Activated effector memory CD4-positive, alpha-beta T cell treated with anti-CD3 and anti-CD28 coated beads, Interleukin-2, amount 50 U/mL, for 16 hours (primary cell): ENCODE measurements at regions not wholly inside any gene's neighbourhood (a gene's known extent, or its start where the extent isn't known, plus 50 kb on each side); places are given as distances from the start of the nearest gene placed in this dataset.
"Not testable (repeated sequence)": the region's sequence is repeated elsewhere in the genome, so short reads cannot be mapped to it uniquely, and the experiment has no call there.

Experiments
- DNase-seq: peaks from one replicate; pipeline ENCODE4 v3.0.0-alpha.2; 2020

GRCh38 chr5:174528821-174529544 lies 195.4 kb upstream of the MSX2 start:
- no peak for DNase-seq

GRCh38 chr5:174529925-174530681 lies 194.3 kb upstream of the MSX2 start:
- DNase-seq: no peak

GRCh38 chr5:174531782-174532191 lies 192.6 kb upstream of the MSX2 start:
- no peak for DNase-seq

- DNase-seq: no peak
Observed at GRCh38 chr5:174532455-174533453, 191.6 kb upstream of the MSX2 start.

GRCh38 chr5:174533751-174534241 lies 190.6 kb upstream of the MSX2 start:
- DNase-seq: no peak

GRCh38 chr5:174535669-174536068 lies 188.7 kb upstream of the MSX2 start:
- DNase-seq: no peak

- not testable (repeated sequence) for DNase-seq
Observed at GRCh38 chr5:174539823-174540222, 184.6 kb upstream of the MSX2 start.

GRCh38 chr5:174542037-174542436 lies 182.3 kb upstream of the MSX2 start:
- no peak for DNase-seq

GRCh38 chr5:174542471-174542870 lies 181.9 kb upstream of the MSX2 start:
- no peak for DNase-seq

- no peak for DNase-seq
Observed at GRCh38 chr5:174545926-174546325, 178.5 kb upstream of the MSX2 start.

GRCh38 chr5:174547814-174548213 lies 176.6 kb upstream of the MSX2 start:
- DNase-seq: no peak

GRCh38 chr5:174549254-174549653 lies 175.1 kb upstream of the MSX2 start:
- DNase-seq: no peak

GRCh38 chr5:174550026-174550425 lies 174.4 kb upstream of the MSX2 start:
- no peak for DNase-seq

GRCh38 chr5:174552428-174552827 lies 172.0 kb upstream of the MSX2 start:
- DNase-seq: no peak

GRCh38 chr5:174553556-174553955 lies 170.8 kb upstream of the MSX2 start:
- DNase-seq: no peak

GRCh38 chr5:174555726-174556125 lies 168.7 kb upstream of the MSX2 start:
- DNase-seq: no peak

- no peak for DNase-seq
Observed at GRCh38 chr5:174556756-174557155, 167.6 kb upstream of the MSX2 start.

GRCh38 chr5:174558190-174558589 lies 166.2 kb upstream of the MSX2 start:
- DNase-seq: no peak

- DNase-seq: no peak
Observed at GRCh38 chr5:174559141-174559540, 165.2 kb upstream of the MSX2 start.

- DNase-seq: no peak
Observed at GRCh38 chr5:174559566-174560090, 164.8 kb upstream of the MSX2 start.

- no peak for DNase-seq
Observed at GRCh38 chr5:174560861-174561260, 163.5 kb upstream of the MSX2 start.

- not testable (repeated sequence) for DNase-seq
Observed at GRCh38 chr5:174563040-174563439, 161.3 kb upstream of the MSX2 start.

GRCh38 chr5:174563899-174564298 lies 160.5 kb upstream of the MSX2 start:
- no peak for DNase-seq
